Trophoblast cell (in vitro differentiated cells and primary cell): ENCODE measurements at regions not wholly inside any gene's neighbourhood (a gene's known extent, or its start where the extent isn't known, plus 50 kb on each side); places are given as distances from the start of the nearest gene placed in this dataset.

Source experiments
- DNase-seq, 2 donors: peaks; one replicate each; pipeline ENCODE4 v3.0.0-alpha.2; 2016
- H2AFZ ChIP-seq: 2 replicates; pipeline ENCODE4 v1.6.1; 2013; ENCODE audit warnings: low read length, moderate library complexity, mild to moderate bottlenecking; ENCODE audit not compliant: insufficient read depth, poor library complexity
- H2AK5ac ChIP-seq: 2 replicates; pipeline ENCODE4 v1.6.1; 2013; ENCODE audit warnings: mild to moderate bottlenecking, low read length
- H2BK120ac ChIP-seq: 2 replicates; pipeline ENCODE4 v1.6.1; 2013; ENCODE audit warnings: low read length, mild to moderate bottlenecking, moderate library complexity; ENCODE audit not compliant: insufficient read depth, poor library complexity
- H2BK12ac ChIP-seq: 2 replicates; pipeline ENCODE4 v1.6.1; 2013; ENCODE audit warnings: mild to moderate bottlenecking, low read length, moderate library complexity
- H2BK5ac ChIP-seq: 2 replicates; pipeline ENCODE4 v1.6.1; 2013; ENCODE audit warnings: low read length, low read depth, moderate library complexity, mild to moderate bottlenecking; ENCODE audit not compliant: poor library complexity
- H3K14ac ChIP-seq: 2 replicates; pipeline ENCODE4 v1.6.1; 2013; ENCODE audit warnings: mild to moderate bottlenecking, low read length
- H3K18ac ChIP-seq: 2 replicates; pipeline ENCODE4 v1.6.1; 2013; ENCODE audit warnings: mild to moderate bottlenecking, low read length
- H3K23ac ChIP-seq: 2 replicates; pipeline ENCODE4 v1.6.1; 2013; ENCODE audit warnings: low read length
- H3K27ac ChIP-seq: 2 replicates; pipeline ENCODE4 v1.5.1; 2013; ENCODE audit warnings: low read depth, mild to moderate bottlenecking, inconsistent platforms, low read length, moderate library complexity
- H3K27me3 ChIP-seq: 2 replicates; pipeline ENCODE4 v1.6.1; 2013; ENCODE audit warnings: inconsistent platforms, mild to moderate bottlenecking, low read length, moderate library complexity; ENCODE audit not compliant: insufficient read depth
- H3K36me3 ChIP-seq, 2 experiments: 1 replicate in 1 of 2; 2 replicates in 1 of 2; pipeline ENCODE4 v1.6.1; 2013; ENCODE audit warnings: low read length in 2 of 2, mild to moderate bottlenecking in 2 of 2, moderate library complexity in 1 of 2; ENCODE audit not compliant: insufficient read depth in 2 of 2, control insufficient read depth in 1 of 2
- H3K4ac ChIP-seq: 2 replicates; pipeline ENCODE4 v1.6.1; 2013; ENCODE audit warnings: low read depth, mild to moderate bottlenecking, low read length, moderate library complexity
- H3K4me1 ChIP-seq, 2 experiments: 1 replicate in 1 of 2; 2 replicates in 1 of 2; pipeline ENCODE4 v1.6.1; 2013; ENCODE audit warnings: low read length in 2 of 2, mild to moderate bottlenecking in 2 of 2, moderate library complexity in 1 of 2; ENCODE audit not compliant: insufficient read depth in 2 of 2, control insufficient read depth in 1 of 2
- H3K4me2 ChIP-seq: 2 replicates; pipeline ENCODE4 v1.6.1; 2013; ENCODE audit warnings: inconsistent platforms, mild to moderate bottlenecking, low read length, moderate library complexity
- H3K4me3 ChIP-seq: 2 replicates; pipeline ENCODE4 v1.5.1; 2013; ENCODE audit warnings: mild to moderate bottlenecking, low read depth, low read length, inconsistent platforms
- H3K79me1 ChIP-seq: one replicate; pipeline ENCODE4 v1.6.1; 2013; ENCODE audit warnings: low read length
- H3K79me2 ChIP-seq: 2 replicates; pipeline ENCODE4 v1.6.1; 2013; ENCODE audit warnings: low read length, mild to moderate bottlenecking; ENCODE audit not compliant: control insufficient read depth, insufficient read depth, poor library complexity
- H3K9ac ChIP-seq: 2 replicates; pipeline ENCODE4 v1.6.1; 2013; ENCODE audit warnings: mild to moderate bottlenecking, low read length
- H3K9me3 ChIP-seq: 2 replicates; pipeline ENCODE4 v1.6.1; 2013; ENCODE audit warnings: low read depth, mild to moderate bottlenecking, control low read depth, inconsistent platforms, low read length; ENCODE audit not compliant: insufficient read depth
- H4K12ac ChIP-seq: 2 replicates; pipeline ENCODE4 v1.6.1; 2013; ENCODE audit warnings: low read depth, mild to moderate bottlenecking, low read length, moderate library complexity
- H4K8ac ChIP-seq: 2 replicates; pipeline ENCODE4 v1.6.1; 2013; ENCODE audit warnings: low read depth, mild to moderate bottlenecking, low read length, moderate library complexity
- H4K91ac ChIP-seq: one replicate; pipeline ENCODE4 v1.6.1; 2013; ENCODE audit warnings: low read depth, mild to moderate bottlenecking, low read length, moderate library complexity
- WGBS: extraction: QIAGEN DNeasy Blood & Tissue Kit; methylation state at CpG from one replicate; pipeline ENCODE4 v1.1.7; 2013; ENCODE audit warnings: missing lambda C conversion rate; ENCODE audit not compliant: insufficient read length, insufficient coverage; ENCODE audit errors: extremely low coverage; 5-methylcytosine and 5-hydroxymethylcytosine counted together

DNA sequence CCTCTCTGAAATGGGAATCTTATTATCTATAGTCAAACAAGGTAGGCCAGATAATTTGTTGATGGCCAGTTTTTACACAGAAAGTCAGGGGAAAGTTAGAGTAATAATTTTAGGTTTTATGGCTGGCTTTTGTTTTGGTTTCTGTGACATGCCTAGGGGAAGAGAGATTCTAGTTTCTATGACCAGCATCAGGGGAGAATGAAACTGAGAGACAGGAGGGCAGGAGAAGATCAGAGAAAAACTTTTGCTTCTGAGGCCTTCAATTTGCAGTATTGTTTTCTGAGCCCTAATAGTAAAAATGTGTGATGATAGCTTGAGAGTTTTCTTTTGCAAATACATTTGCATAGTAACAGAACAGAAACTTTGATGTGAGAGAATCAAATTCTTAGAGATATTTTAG lies 564.3 kb downstream of the ZNF608 start:
- Histone ChIP-seq H3K27ac (no peak overlapping the region), H3K79me1 (no peaks in the 10 kb centered on the region), H3K9ac (no peak overlapping the region), H3K23ac (no peak overlapping the region), H3K27me3 (no peaks in the 10 kb centered on the region), H2AFZ (no peak overlapping the region), H2BK120ac (no peak overlapping the region), H4K8ac (no peak overlapping the region), H4K12ac (no peak overlapping the region), H2AK5ac (no peak overlapping the region), H3K4me1 (peaks cover 0 to 2% of the 10 kb centered on the region in 2 experiments), H3K79me2 (no peaks in the 10 kb centered on the region), H2BK5ac (no peak overlapping the region), H3K4ac (no peak overlapping the region), H3K14ac (no peak overlapping the region), H3K4me3 (no peak overlapping the region), H4K91ac (no peak overlapping the region), H2BK12ac (no peak overlapping the region), H3K18ac (no peak overlapping the region), H3K4me2 (no peak overlapping the region), H3K9me3 (no peaks in the 10 kb centered on the region), H3K36me3 (no peaks in the 10 kb centered on the region)
- no peak for DNase-seq

DNA sequence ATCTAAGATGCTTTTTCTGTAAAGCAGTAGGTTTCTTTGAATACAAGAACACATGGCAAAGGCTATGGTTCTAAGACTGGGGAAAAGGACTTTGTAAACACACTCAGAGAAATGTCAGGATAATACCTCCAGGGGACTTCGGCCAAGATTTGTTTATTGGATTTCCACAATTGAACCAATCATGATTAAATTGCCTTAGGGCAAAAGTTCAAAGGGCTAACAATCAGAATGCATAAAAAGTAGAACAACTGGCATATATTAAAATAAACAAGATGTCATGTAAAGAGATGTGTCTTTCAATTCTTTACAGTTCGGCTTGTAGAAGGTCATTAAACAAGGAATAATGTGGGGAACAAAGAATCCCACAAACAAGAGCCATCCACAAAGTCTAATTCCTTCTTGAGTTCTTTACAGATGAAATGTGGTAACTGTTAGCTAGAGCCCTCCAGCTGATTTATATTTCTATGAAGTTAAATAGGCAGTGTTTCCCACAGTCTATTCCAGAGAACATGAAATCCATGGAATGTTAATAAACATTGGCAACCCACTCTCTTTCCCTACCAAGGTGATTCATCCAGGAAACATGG lies 565.5 kb downstream of the ZNF608 start:
- H3K9me3 ChIP-seq: no peaks in the 10 kb centered on the region

DNA sequence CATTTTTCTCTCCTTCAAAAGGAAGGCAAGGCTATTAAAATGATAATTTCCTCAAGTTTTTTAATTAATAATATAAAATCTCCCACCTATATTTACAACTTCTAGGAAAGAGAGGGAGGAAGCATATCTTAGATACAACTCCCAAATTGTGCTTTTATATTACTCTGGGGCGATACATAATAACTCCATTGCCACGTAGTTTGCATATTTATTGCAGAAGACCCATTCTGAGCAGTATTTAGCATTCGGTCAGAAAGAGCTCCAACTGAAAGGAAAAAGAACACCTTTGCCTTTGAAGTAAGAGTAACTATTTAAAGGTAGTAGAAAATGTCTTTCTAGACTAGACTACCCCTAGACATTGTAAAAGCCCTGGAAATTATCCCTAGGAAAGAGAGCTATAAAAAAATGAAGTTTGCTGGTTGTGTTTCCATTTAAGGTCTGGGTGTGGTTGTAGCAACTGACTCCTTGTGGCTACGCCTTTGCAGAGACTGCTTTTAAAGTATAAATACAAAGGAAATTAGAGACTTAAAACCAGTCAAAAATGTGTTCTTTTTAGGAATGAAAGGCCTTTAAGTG lies 566.1 kb downstream of the ZNF608 start:
- H3K4me1 ChIP-seq: peaks cover 0 to 2% of the 10 kb centered on the region in 2 experiments
- no peak overlapping the region for H4K91ac ChIP-seq
- H4K12ac ChIP-seq: no peak overlapping the region
- H3K4me2 ChIP-seq: no peak overlapping the region
- H2AFZ ChIP-seq: no peak overlapping the region
- H3K9me3 ChIP-seq: no peaks in the 10 kb centered on the region
- H3K9ac ChIP-seq: no peak overlapping the region
- no peaks in the 10 kb centered on the region for H3K79me2 ChIP-seq
- no peaks in the 10 kb centered on the region for H3K79me1 ChIP-seq
- H3K4ac ChIP-seq: no peak overlapping the region
- DNase-seq: no peak
- H2BK12ac ChIP-seq: no peak overlapping the region
- no peak overlapping the region for H3K18ac ChIP-seq
- H2AK5ac ChIP-seq: no peak overlapping the region
- H3K27ac ChIP-seq: no peak overlapping the region
- no peak overlapping the region for H3K23ac ChIP-seq
- WGBS: no CpG with 5 or more reads among the region's 4 CpGs
- no peak overlapping the region for H3K14ac ChIP-seq
- no peak overlapping the region for H4K8ac ChIP-seq
- H3K4me3 ChIP-seq: no peak overlapping the region
- no peak overlapping the region for H2BK5ac ChIP-seq
- H3K36me3 ChIP-seq: no peaks in the 10 kb centered on the region
- H2BK120ac ChIP-seq: no peak overlapping the region
- no peaks in the 10 kb centered on the region for H3K27me3 ChIP-seq

More for the DNA sequence above, 565.5 kb downstream of the ZNF608 start:
- H4K8ac ChIP-seq: no peak overlapping the region
- no peak overlapping the region for H3K23ac ChIP-seq
- no peak overlapping the region for H2AFZ ChIP-seq
- H4K12ac ChIP-seq: no peak overlapping the region
- H3K4ac ChIP-seq: no peak overlapping the region
- H4K91ac ChIP-seq: no peak overlapping the region
- H3K36me3 ChIP-seq: no peaks in the 10 kb centered on the region
- no peak overlapping the region for H3K14ac ChIP-seq
- H2BK12ac ChIP-seq: no peak overlapping the region
- no peaks in the 10 kb centered on the region for H3K79me2 ChIP-seq
- H3K4me2 ChIP-seq: no peak overlapping the region
- no peak for DNase-seq
- no peak overlapping the region for H2BK5ac ChIP-seq
- H3K27ac ChIP-seq: no peak overlapping the region
- no peaks in the 10 kb centered on the region for H3K27me3 ChIP-seq
- H2BK120ac ChIP-seq: no peak overlapping the region
- no CpG with 5 or more reads among the region's 2 CpGs for WGBS
- H2AK5ac ChIP-seq: no peak overlapping the region
- no peak overlapping the region for H3K18ac ChIP-seq
- no peak overlapping the region for H3K4me3 ChIP-seq
- no peak overlapping the region for H3K9ac ChIP-seq
- H3K4me1 ChIP-seq: peaks cover 0 to 2% of the 10 kb centered on the region in 2 experiments
- no peaks in the 10 kb centered on the region for H3K79me1 ChIP-seq

DNA sequence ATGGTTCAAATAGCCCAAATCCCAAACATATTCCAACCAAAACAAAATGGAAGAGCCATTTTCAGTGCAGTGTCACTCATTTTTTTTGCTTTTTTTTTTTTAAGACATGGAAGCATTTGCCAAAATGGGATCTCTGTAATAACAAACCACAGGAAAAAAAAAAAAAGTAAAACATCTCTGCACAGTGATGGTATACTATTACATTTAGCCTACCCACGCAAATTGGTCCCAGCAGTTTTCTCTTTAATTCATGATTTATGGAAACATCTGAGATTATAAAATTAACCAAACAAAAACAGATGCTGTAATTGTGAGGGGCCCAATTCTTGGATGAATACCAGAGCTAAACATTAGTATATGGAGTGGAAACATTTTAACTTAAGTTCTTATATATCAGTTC lies 566.6 kb downstream of the ZNF608 start:
- Histone ChIP-seq H2AK5ac (no peak overlapping the region), H3K79me1 (no peaks in the 10 kb centered on the region), H2AFZ (no peak overlapping the region), H3K4ac (no peak overlapping the region), H3K36me3 (no peaks in the 10 kb centered on the region), H3K4me2 (no peak overlapping the region), H3K79me2 (no peaks in the 10 kb centered on the region), H3K27ac (no peak overlapping the region), H4K12ac (no peak overlapping the region), H3K4me3 (no peak overlapping the region), H3K9me3 (no peaks in the 10 kb centered on the region), H4K8ac (no peak overlapping the region), H3K27me3 (no peaks in the 10 kb centered on the region), H3K4me1 (peaks cover 0 to 2% of the 10 kb centered on the region in 2 experiments), H4K91ac (no peak overlapping the region), H3K9ac (no peak overlapping the region), H2BK5ac (no peak overlapping the region), H3K14ac (no peak overlapping the region), H2BK120ac (no peak overlapping the region), H2BK12ac (no peak overlapping the region), H3K18ac (no peak overlapping the region), H3K23ac (no peak overlapping the region)
- no CpG with 5 or more reads among the region's 1 CpG for WGBS
- DNase-seq: no peak
